ENCODE measurements at regions not wholly inside any gene's neighbourhood (a gene's known extent, or its start where the extent isn't known, plus 50 kb on each side); places are given as distances from the start of the nearest gene placed in this dataset.

DNA sequence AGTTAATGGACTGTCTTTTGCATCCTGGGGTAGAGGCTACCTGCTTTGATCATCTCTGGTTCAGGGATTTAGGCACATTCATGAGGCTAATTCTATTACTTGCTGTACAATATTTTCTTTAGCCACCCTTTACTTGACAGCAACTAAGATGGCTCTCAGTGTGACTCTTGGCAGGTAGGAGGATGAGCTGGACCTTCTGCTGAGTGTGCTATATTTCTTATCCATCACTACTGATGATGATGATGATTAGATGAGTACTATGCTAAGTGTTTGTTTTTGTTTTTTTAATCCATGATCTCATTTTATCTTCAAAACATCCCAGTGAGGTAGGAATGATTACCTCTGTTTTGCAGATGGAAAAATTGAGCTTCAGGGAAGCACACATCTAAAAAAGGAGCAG is 152.8 kb upstream of the WSCD2 start:
- Mint-ChIP-seq H3K4me1 (no peaks in the 10 kb centered on the region), H3K36me3 (ENCODE audit: low read depth) (no peaks in the 10 kb centered on the region), H3K27ac (ENCODE audit: unreplicated experiment) (no peak overlapping the region), H3K4me3 (no peak overlapping the region), H3K27me3 (ENCODE audit: low read depth) (peaks cover 75% of the 10 kb centered on the region), H3K9me3 (peaks cover 3% of the 10 kb centered on the region)
- DNase-seq (ENCODE audit: low read depth, low spot score), result no peak
- TF ChIP-seq, protein P1, sequence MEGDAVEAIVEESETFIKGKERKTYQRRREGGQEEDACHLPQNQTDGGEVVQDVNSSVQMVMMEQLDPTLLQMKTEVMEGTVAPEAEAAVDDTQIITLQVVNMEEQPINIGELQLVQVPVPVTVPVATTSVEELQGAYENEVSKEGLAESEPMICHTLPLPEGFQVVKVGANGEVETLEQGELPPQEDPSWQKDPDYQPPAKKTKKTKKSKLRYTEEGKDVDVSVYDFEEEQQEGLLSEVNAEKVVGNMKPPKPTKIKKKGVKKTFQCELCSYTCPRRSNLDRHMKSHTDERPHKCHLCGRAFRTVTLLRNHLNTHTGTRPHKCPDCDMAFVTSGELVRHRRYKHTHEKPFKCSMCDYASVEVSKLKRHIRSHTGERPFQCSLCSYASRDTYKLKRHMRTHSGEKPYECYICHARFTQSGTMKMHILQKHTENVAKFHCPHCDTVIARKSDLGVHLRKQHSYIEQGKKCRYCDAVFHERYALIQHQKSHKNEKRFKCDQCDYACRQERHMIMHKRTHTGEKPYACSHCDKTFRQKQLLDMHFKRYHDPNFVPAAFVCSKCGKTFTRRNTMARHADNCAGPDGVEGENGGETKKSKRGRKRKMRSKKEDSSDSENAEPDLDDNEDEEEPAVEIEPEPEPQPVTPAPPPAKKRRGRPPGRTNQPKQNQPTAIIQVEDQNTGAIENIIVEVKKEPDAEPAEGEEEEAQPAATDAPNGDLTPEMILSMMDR (conservative IDR thresholded peaks at IDR 0.05), result no peak

DNA sequence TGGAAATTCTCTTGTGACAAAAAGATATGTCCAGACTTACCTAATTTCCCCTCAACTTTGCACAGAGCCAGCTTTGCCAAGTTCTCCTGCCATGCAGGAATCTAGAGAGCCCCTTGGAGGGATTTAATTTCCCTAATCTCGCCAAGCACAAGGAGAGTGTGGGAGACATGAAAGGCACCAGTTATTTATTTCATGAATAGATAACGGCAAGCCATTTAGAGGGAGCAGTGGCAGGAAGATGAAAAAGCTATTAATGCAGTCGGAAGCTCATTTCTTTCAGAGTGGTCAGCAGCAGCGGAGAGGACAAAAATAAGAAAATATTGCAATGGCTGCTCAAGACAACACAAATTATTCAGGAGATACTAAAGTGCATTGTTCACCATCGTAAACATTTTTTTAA is 150.9 kb upstream of the WSCD2 start:
- no peaks in the 10 kb centered on the region for H3K4me1 Mint-ChIP-seq
- no peaks in the 10 kb centered on the region for H3K36me3 Mint-ChIP-seq (ENCODE audit: low read depth)
- no peak for DNase-seq (ENCODE audit: low read depth, low spot score)
- H3K27me3 Mint-ChIP-seq (ENCODE audit: low read depth), result peaks cover 76% of the 10 kb centered on the region
- no peak overlapping the region for H3K27ac Mint-ChIP-seq (ENCODE audit: unreplicated experiment)
- H3K9me3 Mint-ChIP-seq, result peaks cover 3% of the 10 kb centered on the region
- TF ChIP-seq, protein P1 (conservative IDR thresholded peaks at IDR 0.05), result no peak
- no peak overlapping the region for H3K4me3 Mint-ChIP-seq

DNA sequence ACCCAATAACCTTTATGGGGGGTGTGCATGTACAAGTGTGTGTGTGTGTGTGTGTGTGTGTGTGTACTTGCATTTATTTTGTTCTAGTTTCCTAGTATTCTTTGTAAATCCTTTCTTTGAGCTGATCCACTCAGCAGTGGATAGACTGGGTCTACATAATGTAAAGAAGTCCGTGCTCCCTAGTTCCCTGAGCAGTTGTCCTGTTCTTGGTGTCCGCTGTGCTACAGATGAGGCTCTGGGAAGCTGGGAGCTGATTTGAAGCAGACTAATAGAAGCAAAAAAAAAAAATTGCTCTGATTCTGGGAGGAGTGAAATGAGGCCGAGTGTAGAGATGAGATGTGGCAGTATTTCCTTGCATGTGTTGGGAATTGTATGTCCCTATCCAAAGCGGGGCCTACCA is 150.4 kb upstream of the WSCD2 start:
- no peak overlapping the region for H3K4me3 Mint-ChIP-seq
- H3K36me3 Mint-ChIP-seq (ENCODE audit: low read depth), result no peaks in the 10 kb centered on the region
- no peak for DNase-seq (ENCODE audit: low read depth, low spot score)
- no peak overlapping the region for H3K27ac Mint-ChIP-seq (ENCODE audit: unreplicated experiment)
- H3K27me3 Mint-ChIP-seq (ENCODE audit: low read depth), result peaks cover 81% of the 10 kb centered on the region
- H3K4me1 Mint-ChIP-seq, result no peaks in the 10 kb centered on the region
- TF ChIP-seq, protein P1 (conservative IDR thresholded peaks at IDR 0.05), result no peak
- peaks cover 3% of the 10 kb centered on the region for H3K9me3 Mint-ChIP-seq

DNA sequence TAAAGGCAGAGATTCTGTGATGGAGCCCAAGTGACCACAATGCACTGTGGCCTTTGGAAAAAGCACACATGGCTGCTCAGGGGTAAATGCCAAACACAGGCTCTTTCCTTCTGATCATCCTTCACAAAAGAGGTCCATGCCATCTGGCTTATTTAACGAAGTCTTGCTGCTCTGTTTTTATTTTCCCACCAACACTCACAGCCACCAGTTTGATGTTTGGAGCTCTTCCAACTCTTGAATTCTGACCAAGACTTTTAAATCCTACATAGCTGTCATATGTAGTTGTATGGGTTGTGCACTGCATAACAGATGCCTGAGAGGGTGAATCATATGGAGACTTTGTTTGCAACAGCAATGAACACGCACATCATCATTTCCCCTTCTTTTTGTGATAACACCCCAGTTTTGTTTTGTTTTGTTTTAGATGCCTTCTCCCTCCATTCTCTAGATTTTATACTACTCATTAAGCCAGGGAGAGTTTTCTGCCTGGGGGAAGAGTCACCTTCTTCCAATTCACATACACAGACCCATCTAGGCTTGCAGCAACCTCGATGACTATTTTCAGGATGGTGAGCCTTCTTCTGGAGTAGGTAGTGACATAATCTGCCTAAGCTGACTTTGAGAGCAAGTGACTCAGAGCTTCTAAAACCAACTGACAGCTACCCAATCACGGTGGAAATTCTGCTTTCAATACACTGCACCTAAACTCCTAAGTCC is 145.2 kb upstream of the WSCD2 start:
- H3K4me1 Mint-ChIP-seq, result no peaks in the 10 kb centered on the region
- peaks cover 84% of the 10 kb centered on the region for H3K27me3 Mint-ChIP-seq (ENCODE audit: low read depth)
- H3K9me3 Mint-ChIP-seq, result no peaks in the 10 kb centered on the region
- H3K4me3 Mint-ChIP-seq, result no peak overlapping the region
- TF ChIP-seq, protein P1 (conservative IDR thresholded peaks at IDR 0.05), result no peak
- H3K36me3 Mint-ChIP-seq (ENCODE audit: low read depth), result no peaks in the 10 kb centered on the region
- H3K27ac Mint-ChIP-seq (ENCODE audit: unreplicated experiment), result no peak overlapping the region
- no peak for DNase-seq (ENCODE audit: low read depth, low spot score)

DNA sequence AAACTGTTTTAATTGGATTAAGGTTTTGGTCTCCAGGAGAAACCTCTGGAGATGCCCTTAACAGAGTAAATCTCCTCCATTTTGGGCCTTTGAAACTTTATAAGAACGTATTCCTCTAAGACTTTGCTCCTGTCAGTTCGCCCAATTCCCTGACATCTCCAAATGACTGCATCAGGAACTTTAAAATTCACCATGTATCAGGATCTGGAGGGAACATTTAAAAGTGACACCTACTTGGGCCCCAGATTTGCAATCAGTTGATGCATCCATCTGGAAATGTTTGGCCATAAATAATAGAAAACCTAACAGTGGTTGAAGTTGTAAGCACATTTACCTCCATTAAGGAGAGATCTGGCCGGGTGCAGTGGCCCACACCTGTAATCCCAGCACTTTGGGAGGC is 144.1 kb upstream of the WSCD2 start:
- no peaks in the 10 kb centered on the region for H3K9me3 Mint-ChIP-seq
- no peak overlapping the region for H3K27ac Mint-ChIP-seq (ENCODE audit: unreplicated experiment)
- TF ChIP-seq, protein P1 (conservative IDR thresholded peaks at IDR 0.05), result no peak
- H3K36me3 Mint-ChIP-seq (ENCODE audit: low read depth), result no peaks in the 10 kb centered on the region
- H3K4me3 Mint-ChIP-seq, result no peak overlapping the region
- no peaks in the 10 kb centered on the region for H3K4me1 Mint-ChIP-seq
- H3K27me3 Mint-ChIP-seq (ENCODE audit: low read depth), result peaks cover 87% of the 10 kb centered on the region
- DNase-seq (ENCODE audit: low read depth, low spot score), result no peak
